NB4 (cell line): ENCODE measurements at regions not wholly inside any gene's neighbourhood (a gene's known extent, or its start where the extent isn't known, plus 50 kb on each side); places are given as distances from the start of the nearest gene placed in this dataset.

Experiments
- MYC ChIP-seq: IDR thresholded peaks from 2 replicates; pipeline ENCODE4 v1.6.1; 2011; ENCODE audit warnings: low read depth, low read length
- POLR2A ChIP-seq: IDR thresholded peaks from 2 replicates; pipeline ENCODE4 v1.6.1; 2011; ENCODE audit warnings: mild to moderate bottlenecking; ENCODE audit not compliant: insufficient read length; ENCODE audit errors: extremely low read depth
- TF ChIP-seq, protein P1 (sequence below): IDR thresholded peaks from one replicate; pipeline ENCODE4 v1.5.1; 2012; ENCODE audit warnings: low read depth, low read length

DNA sequence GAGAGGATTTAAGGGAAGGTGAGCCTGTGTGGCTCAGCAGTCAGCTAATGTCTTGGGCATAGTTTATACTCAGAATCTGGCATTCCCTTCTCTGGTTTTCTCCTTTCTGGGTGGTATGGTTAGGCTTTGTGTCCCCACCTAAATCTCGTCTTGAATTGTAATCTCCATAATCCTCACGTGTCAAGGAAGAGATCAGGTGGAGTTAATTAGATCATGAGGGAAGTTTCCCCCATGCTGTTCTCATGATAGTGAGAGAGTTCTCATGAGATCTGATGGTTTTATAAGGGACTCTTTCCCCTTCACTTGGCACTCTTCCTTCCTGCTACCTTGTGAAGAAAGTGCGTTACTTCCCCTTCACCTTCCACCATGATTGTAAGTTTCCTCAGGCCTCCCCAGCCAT is 169.8 kb upstream of the PELI2 start:
- TF ChIP-seq POLR2A, result no peak
- TF ChIP-seq, protein P1, sequence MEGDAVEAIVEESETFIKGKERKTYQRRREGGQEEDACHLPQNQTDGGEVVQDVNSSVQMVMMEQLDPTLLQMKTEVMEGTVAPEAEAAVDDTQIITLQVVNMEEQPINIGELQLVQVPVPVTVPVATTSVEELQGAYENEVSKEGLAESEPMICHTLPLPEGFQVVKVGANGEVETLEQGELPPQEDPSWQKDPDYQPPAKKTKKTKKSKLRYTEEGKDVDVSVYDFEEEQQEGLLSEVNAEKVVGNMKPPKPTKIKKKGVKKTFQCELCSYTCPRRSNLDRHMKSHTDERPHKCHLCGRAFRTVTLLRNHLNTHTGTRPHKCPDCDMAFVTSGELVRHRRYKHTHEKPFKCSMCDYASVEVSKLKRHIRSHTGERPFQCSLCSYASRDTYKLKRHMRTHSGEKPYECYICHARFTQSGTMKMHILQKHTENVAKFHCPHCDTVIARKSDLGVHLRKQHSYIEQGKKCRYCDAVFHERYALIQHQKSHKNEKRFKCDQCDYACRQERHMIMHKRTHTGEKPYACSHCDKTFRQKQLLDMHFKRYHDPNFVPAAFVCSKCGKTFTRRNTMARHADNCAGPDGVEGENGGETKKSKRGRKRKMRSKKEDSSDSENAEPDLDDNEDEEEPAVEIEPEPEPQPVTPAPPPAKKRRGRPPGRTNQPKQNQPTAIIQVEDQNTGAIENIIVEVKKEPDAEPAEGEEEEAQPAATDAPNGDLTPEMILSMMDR, result no peak
- TF ChIP-seq MYC, result no peak
